ENCODE measurements at regions not wholly inside any gene's neighbourhood (a gene's known extent, or its start where the extent isn't known, plus 50 kb on each side); places are given as distances from the start of the nearest gene placed in this dataset.

DNA sequence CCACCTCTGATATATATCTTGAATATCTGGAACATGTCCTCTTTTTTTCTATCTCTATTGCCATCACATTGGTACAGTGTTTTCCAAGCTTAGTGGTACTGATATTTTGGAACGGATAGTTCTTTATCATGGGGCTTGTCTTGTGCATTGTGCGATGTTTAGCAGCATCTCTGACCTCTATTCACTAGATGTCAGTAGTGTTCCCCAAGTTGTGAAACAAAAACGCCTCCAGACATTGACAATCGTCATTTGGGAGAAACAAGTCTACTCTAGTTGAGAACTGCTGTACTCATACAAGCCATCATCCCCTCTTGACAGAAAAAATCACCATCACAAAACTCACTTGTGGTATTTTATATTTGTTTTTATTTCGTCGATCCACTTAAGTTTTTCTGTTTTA is 79.7 kb upstream of the CHODL start:
- H3K36me3 ChIP-seq, result no peaks in the 10 kb centered on the region
- no peak overlapping the region for H3K27ac ChIP-seq
- no peaks in the 10 kb centered on the region for H3K9me3 ChIP-seq (ENCODE audit: severe bottlenecking)
- no peaks in the 10 kb centered on the region for H3K27me3 ChIP-seq (ENCODE audit: insufficient read depth, low read depth, severe bottlenecking)
- no peak overlapping the region for H3K4me3 ChIP-seq (ENCODE audit: low read depth, low read length)
- DNase-seq, result peak; percentile 9
- TF ChIP-seq, protein P1, sequence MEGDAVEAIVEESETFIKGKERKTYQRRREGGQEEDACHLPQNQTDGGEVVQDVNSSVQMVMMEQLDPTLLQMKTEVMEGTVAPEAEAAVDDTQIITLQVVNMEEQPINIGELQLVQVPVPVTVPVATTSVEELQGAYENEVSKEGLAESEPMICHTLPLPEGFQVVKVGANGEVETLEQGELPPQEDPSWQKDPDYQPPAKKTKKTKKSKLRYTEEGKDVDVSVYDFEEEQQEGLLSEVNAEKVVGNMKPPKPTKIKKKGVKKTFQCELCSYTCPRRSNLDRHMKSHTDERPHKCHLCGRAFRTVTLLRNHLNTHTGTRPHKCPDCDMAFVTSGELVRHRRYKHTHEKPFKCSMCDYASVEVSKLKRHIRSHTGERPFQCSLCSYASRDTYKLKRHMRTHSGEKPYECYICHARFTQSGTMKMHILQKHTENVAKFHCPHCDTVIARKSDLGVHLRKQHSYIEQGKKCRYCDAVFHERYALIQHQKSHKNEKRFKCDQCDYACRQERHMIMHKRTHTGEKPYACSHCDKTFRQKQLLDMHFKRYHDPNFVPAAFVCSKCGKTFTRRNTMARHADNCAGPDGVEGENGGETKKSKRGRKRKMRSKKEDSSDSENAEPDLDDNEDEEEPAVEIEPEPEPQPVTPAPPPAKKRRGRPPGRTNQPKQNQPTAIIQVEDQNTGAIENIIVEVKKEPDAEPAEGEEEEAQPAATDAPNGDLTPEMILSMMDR (IDR thresholded peaks at IDR 0.05; ENCODE audit: low read depth, low read length), result no peak

DNA sequence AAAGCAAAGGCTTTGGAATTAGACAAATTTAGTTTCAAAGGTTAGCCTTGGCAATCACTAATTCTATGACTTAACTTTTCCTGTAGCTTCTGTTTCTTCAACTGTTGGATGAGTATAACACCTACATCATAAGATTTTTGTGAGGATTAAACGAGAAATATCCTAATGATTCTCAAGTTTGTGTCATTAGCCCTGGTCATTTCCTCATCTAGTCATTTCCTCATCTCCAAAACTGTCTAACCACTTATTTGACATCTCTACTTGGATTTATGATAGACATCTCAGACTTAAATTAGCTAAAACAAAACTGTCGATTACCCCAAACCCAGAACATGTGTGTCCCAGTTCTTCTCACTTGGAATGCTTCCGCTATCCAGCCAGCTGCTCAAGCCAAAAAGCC is 80.2 kb upstream of the CHODL start:
- no peaks in the 10 kb centered on the region for H3K9me3 ChIP-seq (ENCODE audit: severe bottlenecking)
- no peak for DNase-seq
- no peaks in the 10 kb centered on the region for H3K36me3 ChIP-seq
- H3K27me3 ChIP-seq (ENCODE audit: insufficient read depth, low read depth, severe bottlenecking), result no peaks in the 10 kb centered on the region
- TF ChIP-seq, protein P1 (IDR thresholded peaks at IDR 0.05; ENCODE audit: low read depth, low read length), result no peak
- H3K4me3 ChIP-seq (ENCODE audit: low read depth, low read length), result no peak overlapping the region
- H3K27ac ChIP-seq, result no peak overlapping the region

DNA sequence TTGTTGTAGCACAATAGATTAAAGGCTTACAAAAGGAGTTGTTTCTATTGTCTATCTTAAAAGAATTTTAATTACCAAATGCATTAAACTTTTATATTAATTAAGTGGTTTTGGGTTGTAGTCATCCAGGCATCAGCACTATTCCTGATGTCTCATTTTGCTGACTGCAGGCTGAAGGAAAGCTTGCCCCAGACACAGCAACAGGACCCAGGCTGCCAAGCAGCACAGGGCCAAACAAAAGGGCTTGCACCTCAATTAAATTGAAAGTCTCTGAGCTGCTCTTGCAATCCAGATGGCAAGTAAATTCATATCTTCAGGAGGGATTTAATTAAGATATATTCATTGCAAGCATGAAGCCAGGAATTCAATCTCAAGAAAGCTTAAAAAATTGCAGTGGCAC is 80.7 kb upstream of the CHODL start:
- Histone ChIP-seq H3K27me3 (ENCODE audit: insufficient read depth, low read depth, severe bottlenecking) (no peaks in the 10 kb centered on the region), H3K36me3 (no peaks in the 10 kb centered on the region), H3K9me3 (ENCODE audit: severe bottlenecking) (no peaks in the 10 kb centered on the region), H3K4me3 (ENCODE audit: low read depth, low read length) (no peak overlapping the region), H3K27ac (no peak overlapping the region)
- TF ChIP-seq, protein P1 (IDR thresholded peaks at IDR 0.05; ENCODE audit: low read depth, low read length), result no peak
- DNase-seq, result peak; percentile 20

DNA sequence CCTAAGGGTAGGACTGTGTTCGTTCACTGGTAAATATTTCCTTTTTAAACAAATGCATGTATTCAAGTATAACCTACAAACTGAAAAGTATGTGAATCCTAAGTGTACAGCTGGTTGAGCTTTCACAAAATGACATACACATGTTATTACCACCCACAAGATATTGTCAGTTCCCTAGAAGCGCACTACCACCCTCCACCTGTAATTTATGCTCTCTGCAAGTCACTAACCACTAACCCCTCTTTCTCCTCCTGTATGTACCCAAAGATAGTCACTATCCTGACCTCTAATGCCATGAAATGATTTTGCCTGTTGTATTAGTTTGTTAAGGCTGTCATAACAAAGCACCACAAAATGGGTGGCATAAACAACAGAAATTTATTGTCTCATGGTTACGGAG is 82.8 kb upstream of the CHODL start:
- Histone ChIP-seq H3K4me3 (ENCODE audit: low read depth, low read length) (no peak overlapping the region), H3K27me3 (ENCODE audit: insufficient read depth, low read depth, severe bottlenecking) (no peaks in the 10 kb centered on the region), H3K36me3 (no peaks in the 10 kb centered on the region), H3K9me3 (ENCODE audit: severe bottlenecking) (no peaks in the 10 kb centered on the region), H3K27ac (no peak overlapping the region)
- no peak for DNase-seq
- TF ChIP-seq, protein P1 (IDR thresholded peaks at IDR 0.05; ENCODE audit: low read depth, low read length), result no peak

DNA sequence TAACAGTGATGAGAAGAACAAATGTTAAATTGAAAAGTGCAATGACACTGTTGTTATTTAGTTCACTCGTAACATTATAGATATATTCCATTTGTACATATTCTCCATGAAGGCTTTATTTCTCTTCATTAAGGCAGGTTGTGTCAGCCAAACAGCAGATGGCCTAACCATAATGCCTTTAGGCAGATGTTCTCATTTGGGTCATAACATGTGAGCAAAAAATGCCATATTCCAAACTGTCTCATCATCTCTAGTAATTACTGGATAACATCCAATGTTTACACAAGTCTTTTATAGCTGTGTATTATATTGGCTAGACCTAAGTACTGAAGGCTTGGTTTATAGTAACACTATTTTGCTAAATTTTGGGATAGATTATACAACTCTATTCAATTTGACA is 87.2 kb upstream of the CHODL start:
- Histone ChIP-seq H3K27me3 (ENCODE audit: insufficient read depth, low read depth, severe bottlenecking) (no peaks in the 10 kb centered on the region), H3K27ac (no peak overlapping the region), H3K36me3 (no peaks in the 10 kb centered on the region), H3K4me3 (ENCODE audit: low read depth, low read length) (no peak overlapping the region), H3K9me3 (ENCODE audit: severe bottlenecking) (no peaks in the 10 kb centered on the region)
- DNase-seq, result no peak
- TF ChIP-seq, protein P1 (IDR thresholded peaks at IDR 0.05; ENCODE audit: low read depth, low read length), result no peak

DNA sequence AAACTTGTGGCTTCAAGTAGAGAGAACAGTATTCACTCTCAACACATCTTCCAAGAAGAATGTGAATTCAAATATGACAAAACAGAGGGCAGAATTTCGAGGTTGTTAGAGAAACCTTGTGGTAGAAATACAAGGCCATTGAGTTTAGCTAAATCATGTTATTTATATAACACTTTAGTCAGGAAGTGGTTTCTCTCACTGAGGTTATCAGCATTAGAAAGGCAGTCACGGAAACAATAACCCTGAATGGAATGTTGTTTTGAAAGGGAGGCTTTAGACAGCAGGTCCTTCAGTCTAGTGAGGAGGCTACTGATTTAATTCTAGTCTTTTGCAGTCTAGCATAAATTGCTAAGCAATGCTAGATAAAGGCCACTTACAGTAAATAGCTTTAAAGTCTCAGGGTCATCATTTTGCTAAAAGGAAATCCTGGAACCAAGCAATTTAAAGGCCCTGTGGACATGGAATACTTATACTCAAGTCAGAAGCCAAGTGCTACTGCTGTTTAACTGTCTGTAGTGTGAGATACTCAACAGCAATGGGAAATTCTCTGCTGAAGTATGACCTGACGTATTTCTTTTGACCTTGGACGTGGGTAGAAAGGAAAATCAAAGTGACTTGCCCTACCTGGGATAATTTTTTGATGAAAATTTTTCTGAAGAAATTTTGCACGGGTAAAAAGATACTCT is 89.0 kb upstream of the CHODL start:
- Histone ChIP-seq H3K36me3 (no peaks in the 10 kb centered on the region), H3K9me3 (ENCODE audit: severe bottlenecking) (no peaks in the 10 kb centered on the region), H3K4me3 (ENCODE audit: low read depth, low read length) (no peak overlapping the region), H3K27me3 (ENCODE audit: insufficient read depth, low read depth, severe bottlenecking) (no peaks in the 10 kb centered on the region), H3K27ac (no peak overlapping the region)
- TF ChIP-seq, protein P1 (IDR thresholded peaks at IDR 0.05; ENCODE audit: low read depth, low read length), result no peak
- DNase-seq, result no peak
